HL-60 (cell line): ENCODE measurements at regions not wholly inside any gene's neighbourhood (a gene's known extent, or its start where the extent isn't known, plus 50 kb on each side); places are given as distances from the start of the nearest gene placed in this dataset.

Experiments
- DNase-seq, 2 experiments: peaks; one replicate each; pipeline ENCODE4 v3.0.0-alpha.2; 2010 to 2020; ENCODE audit warnings: low read depth in 1 of 2, low spot score in 1 of 2
- H3K27ac ChIP-seq: fragments of 250-450 bp; sonication (Bioruptor Pico); replicated peaks from 2 replicates; pipeline ENCODE4 v1.5.1; 2020; ENCODE audit warnings: mild to moderate bottlenecking, moderate library complexity
- H3K27me3 ChIP-seq: fragments of 250-450 bp; sonication (Bioruptor Pico); 2 replicates; pipeline ENCODE4 v1.5.1; 2021; ENCODE audit warnings: mild to moderate bottlenecking, moderate library complexity; ENCODE audit not compliant: insufficient read depth, poor library complexity, severe bottlenecking
- H3K4me3 ChIP-seq: replicated peaks from 2 replicates; pipeline ENCODE4 v1.5.1; 2011; ENCODE audit warnings: mild to moderate bottlenecking, control low read depth, low read length; ENCODE audit not compliant: insufficient read depth
- GABPA ChIP-seq: IDR thresholded peaks from 2 replicates; pipeline ENCODE4 v1.6.1; 2012; ENCODE audit warnings: low read depth
- POLR2AphosphoS5 ChIP-seq: IDR thresholded peaks from 2 replicates; pipeline ENCODE4 v1.6.1; 2012; ENCODE audit warnings: low read depth
- SPI1 ChIP-seq: IDR thresholded peaks from 2 replicates; pipeline ENCODE4 v1.6.1; 2012; ENCODE audit warnings: low read depth, mild to moderate bottlenecking, borderline replicate concordance
- TF ChIP-seq, protein P1 (sequence below): IDR thresholded peaks from 2 replicates; pipeline ENCODE4 v1.6.1; 2012; ENCODE audit warnings: low read depth; ENCODE audit not compliant: insufficient replicate concordance
- TF ChIP-seq, protein P2 (sequence below): IDR thresholded peaks from one replicate; pipeline ENCODE4 v1.5.1; 2011; ENCODE audit warnings: low read length, control low read depth, inconsistent platforms; ENCODE audit not compliant: insufficient read depth

DNA sequence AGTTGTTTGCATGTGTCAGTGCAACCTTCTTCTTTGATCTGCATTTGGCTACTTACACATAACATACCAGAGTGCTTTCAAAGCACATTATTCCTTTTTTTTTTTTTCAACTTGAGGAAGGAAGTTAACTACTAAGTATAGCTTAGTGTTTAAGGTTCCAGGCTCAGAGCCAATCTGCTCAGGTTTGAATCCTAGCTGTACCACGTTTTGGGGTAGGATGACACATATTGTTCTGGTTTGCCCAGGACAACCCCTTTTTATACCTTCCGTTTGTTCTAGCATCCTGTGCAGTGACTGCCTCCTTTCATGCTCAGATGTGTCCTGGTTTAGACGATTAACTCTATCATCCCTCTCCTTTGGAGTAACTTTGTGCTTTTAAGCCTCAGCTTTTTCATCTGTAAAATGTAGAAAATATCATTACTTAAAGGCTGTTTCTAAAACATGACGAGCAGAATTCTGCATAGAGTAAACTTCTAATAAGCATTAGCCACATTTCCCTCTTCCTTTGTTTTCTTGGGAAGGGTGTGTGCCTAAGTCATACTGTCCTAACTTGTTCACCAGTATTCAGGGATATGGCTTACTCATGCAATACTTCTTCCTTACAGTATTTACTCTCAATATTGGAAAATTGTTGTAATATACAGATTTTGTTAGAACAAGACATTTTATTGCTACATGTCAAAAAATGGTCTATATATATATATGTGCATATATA lies 281.3 kb downstream of the C4orf33 start:
- TF ChIP-seq, protein P1, sequence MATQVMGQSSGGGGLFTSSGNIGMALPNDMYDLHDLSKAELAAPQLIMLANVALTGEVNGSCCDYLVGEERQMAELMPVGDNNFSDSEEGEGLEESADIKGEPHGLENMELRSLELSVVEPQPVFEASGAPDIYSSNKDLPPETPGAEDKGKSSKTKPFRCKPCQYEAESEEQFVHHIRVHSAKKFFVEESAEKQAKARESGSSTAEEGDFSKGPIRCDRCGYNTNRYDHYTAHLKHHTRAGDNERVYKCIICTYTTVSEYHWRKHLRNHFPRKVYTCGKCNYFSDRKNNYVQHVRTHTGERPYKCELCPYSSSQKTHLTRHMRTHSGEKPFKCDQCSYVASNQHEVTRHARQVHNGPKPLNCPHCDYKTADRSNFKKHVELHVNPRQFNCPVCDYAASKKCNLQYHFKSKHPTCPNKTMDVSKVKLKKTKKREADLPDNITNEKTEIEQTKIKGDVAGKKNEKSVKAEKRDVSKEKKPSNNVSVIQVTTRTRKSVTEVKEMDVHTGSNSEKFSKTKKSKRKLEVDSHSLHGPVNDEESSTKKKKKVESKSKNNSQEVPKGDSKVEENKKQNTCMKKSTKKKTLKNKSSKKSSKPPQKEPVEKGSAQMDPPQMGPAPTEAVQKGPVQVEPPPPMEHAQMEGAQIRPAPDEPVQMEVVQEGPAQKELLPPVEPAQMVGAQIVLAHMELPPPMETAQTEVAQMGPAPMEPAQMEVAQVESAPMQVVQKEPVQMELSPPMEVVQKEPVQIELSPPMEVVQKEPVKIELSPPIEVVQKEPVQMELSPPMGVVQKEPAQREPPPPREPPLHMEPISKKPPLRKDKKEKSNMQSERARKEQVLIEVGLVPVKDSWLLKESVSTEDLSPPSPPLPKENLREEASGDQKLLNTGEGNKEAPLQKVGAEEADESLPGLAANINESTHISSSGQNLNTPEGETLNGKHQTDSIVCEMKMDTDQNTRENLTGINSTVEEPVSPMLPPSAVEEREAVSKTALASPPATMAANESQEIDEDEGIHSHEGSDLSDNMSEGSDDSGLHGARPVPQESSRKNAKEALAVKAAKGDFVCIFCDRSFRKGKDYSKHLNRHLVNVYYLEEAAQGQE = no peak
- TF ChIP-seq SPI1 = no peak
- H3K27me3 ChIP-seq = no peaks in the 10 kb centered on the region
- no peak for DNase-seq
- H3K27ac ChIP-seq = no peak overlapping the region
- no peak overlapping the region for H3K4me3 ChIP-seq

DNA sequence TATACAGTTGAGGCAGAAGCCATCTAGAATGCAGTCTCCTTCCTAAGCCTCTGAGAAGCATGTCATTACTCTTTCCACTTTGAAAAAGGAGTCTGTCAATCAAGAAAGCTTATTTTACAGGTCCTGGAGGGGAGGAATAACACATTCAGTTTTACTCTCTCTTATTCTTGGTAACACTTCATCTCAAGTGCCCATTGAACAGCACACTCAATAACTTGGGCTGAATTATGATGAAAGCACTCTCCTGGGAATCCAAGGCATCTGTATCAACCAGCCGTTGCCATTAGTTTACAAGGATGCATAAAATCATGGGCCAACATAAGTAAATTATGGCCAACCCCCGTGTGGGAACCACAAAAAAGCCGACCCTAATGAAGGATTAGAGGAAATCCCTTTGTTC lies 282.4 kb downstream of the C4orf33 start:
- no peak overlapping the region for H3K4me3 ChIP-seq
- H3K27ac ChIP-seq = no peak overlapping the region
- no peak for DNase-seq
- TF ChIP-seq GABPA (no peak), POLR2AphosphoS5 (no peak), SPI1 (no peak)
- TF ChIP-seq, protein P1 = no peak
- TF ChIP-seq, protein P2, sequence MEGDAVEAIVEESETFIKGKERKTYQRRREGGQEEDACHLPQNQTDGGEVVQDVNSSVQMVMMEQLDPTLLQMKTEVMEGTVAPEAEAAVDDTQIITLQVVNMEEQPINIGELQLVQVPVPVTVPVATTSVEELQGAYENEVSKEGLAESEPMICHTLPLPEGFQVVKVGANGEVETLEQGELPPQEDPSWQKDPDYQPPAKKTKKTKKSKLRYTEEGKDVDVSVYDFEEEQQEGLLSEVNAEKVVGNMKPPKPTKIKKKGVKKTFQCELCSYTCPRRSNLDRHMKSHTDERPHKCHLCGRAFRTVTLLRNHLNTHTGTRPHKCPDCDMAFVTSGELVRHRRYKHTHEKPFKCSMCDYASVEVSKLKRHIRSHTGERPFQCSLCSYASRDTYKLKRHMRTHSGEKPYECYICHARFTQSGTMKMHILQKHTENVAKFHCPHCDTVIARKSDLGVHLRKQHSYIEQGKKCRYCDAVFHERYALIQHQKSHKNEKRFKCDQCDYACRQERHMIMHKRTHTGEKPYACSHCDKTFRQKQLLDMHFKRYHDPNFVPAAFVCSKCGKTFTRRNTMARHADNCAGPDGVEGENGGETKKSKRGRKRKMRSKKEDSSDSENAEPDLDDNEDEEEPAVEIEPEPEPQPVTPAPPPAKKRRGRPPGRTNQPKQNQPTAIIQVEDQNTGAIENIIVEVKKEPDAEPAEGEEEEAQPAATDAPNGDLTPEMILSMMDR = no peak
- H3K27me3 ChIP-seq = no peaks in the 10 kb centered on the region

DNA sequence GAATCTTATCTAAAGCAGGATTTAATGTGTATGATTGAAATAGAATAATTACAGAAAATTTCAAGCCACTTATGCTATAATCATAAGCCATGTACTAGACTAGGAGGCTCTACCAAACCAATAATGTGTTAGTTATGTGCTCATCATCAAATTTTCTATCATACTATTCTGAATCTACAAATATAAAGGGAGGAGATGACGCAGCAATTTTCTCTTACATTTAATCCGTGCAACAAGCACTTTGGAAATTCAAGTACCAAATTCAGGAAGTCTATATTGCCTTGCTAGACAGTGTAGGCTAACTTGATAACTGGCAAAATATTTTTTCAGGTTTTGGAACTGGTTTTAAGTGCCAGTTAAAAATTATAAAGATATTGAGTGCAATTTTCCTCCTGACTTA lies 283.5 kb downstream of the C4orf33 start:
- TF ChIP-seq POLR2AphosphoS5 (no peak), GABPA (no peak), SPI1 (no peak)
- TF ChIP-seq, protein P1 = no peak
- TF ChIP-seq, protein P2 = no peak
- Histone ChIP-seq H3K27ac (no peak overlapping the region), H3K27me3 (no peaks in the 10 kb centered on the region), H3K4me3 (no peak overlapping the region)
- DNase-seq = no peak
